Rectal smooth muscle tissue (tissue), 1 donor: ENCODE measurements at regions not wholly inside any gene's neighbourhood (a gene's known extent, or its start where the extent isn't known, plus 50 kb on each side); places are given as distances from the start of the nearest gene placed in this dataset.

Source experiments
- H3K27ac ChIP-seq: one replicate; pipeline ENCODE4 v1.7.0; 2013; ENCODE audit warnings: low read depth, low read length, inconsistent platforms
- H3K27me3 ChIP-seq: one replicate; pipeline ENCODE4 v1.7.0; 2013; ENCODE audit warnings: low read length; ENCODE audit not compliant: control insufficient read depth, insufficient read depth
- H3K36me3 ChIP-seq: one replicate; pipeline ENCODE4 v1.7.0; 2013; ENCODE audit warnings: low read length; ENCODE audit not compliant: control insufficient read depth, insufficient read depth
- H3K4me1 ChIP-seq: one replicate; pipeline ENCODE4 v1.7.0; 2013; ENCODE audit warnings: low read length; ENCODE audit not compliant: control insufficient read depth, insufficient read depth
- H3K4me3 ChIP-seq: one replicate; pipeline ENCODE4 v1.7.0; 2013; ENCODE audit warnings: low read length
- H3K9ac ChIP-seq: one replicate; pipeline ENCODE4 v1.7.0; 2013; ENCODE audit warnings: low read length

- no peaks in the 10 kb centered on the region for H3K4me1 ChIP-seq
- H3K27me3 ChIP-seq = no peaks in the 10 kb centered on the region
- H3K27ac ChIP-seq = no peak overlapping the region
- H3K36me3 ChIP-seq = no peaks in the 10 kb centered on the region
- H3K4me3 ChIP-seq = no peak overlapping the region
- H3K9ac ChIP-seq = no peak overlapping the region
Observed at GRCh38 chr12:89075880-89076540, 276.3 kb downstream of the DUSP6 start.

GRCh38 chr12:89073659-89074058, 278.6 kb downstream of the DUSP6 start:
- no peaks in the 10 kb centered on the region for H3K27me3 ChIP-seq
- H3K36me3 ChIP-seq = no peaks in the 10 kb centered on the region
- no peak overlapping the region for H3K27ac ChIP-seq
- no peak overlapping the region for H3K9ac ChIP-seq
- H3K4me3 ChIP-seq = no peak overlapping the region
- H3K4me1 ChIP-seq = no peaks in the 10 kb centered on the region

- Histone ChIP-seq H3K4me1 (no peaks in the 10 kb centered on the region), H3K36me3 (no peaks in the 10 kb centered on the region), H3K4me3 (no peak overlapping the region), H3K27me3 (no peaks in the 10 kb centered on the region), H3K9ac (no peak overlapping the region), H3K27ac (no peak overlapping the region)
Observed at GRCh38 chr12:89073027-89073398, 279.3 kb downstream of the DUSP6 start.

GRCh38 chr12:89072294-89073026, 279.8 kb downstream of the DUSP6 start:
- Histone ChIP-seq H3K9ac (no peak overlapping the region), H3K27ac (no peak overlapping the region), H3K27me3 (no peaks in the 10 kb centered on the region), H3K4me3 (no peak overlapping the region), H3K4me1 (no peaks in the 10 kb centered on the region), H3K36me3 (no peaks in the 10 kb centered on the region)

GRCh38 chr12:89070603-89071002, 281.7 kb downstream of the DUSP6 start:
- H3K4me1 ChIP-seq = no peaks in the 10 kb centered on the region
- no peaks in the 10 kb centered on the region for H3K36me3 ChIP-seq
- no peak overlapping the region for H3K27ac ChIP-seq
- no peak overlapping the region for H3K9ac ChIP-seq
- no peak overlapping the region for H3K4me3 ChIP-seq
- H3K27me3 ChIP-seq = no peaks in the 10 kb centered on the region

- Histone ChIP-seq H3K4me1 (no peaks in the 10 kb centered on the region), H3K36me3 (no peaks in the 10 kb centered on the region), H3K27ac (no peak overlapping the region), H3K27me3 (no peaks in the 10 kb centered on the region), H3K9ac (no peak overlapping the region), H3K4me3 (no peak overlapping the region)
Observed at GRCh38 chr12:89069431-89069830, 282.9 kb downstream of the DUSP6 start.

GRCh38 chr12:89067421-89068187, 284.7 kb downstream of the DUSP6 start:
- no peaks in the 10 kb centered on the region for H3K27me3 ChIP-seq
- H3K36me3 ChIP-seq = no peaks in the 10 kb centered on the region
- H3K27ac ChIP-seq = no peak overlapping the region
- H3K9ac ChIP-seq = no peak overlapping the region
- no peak overlapping the region for H3K4me3 ChIP-seq
- no peaks in the 10 kb centered on the region for H3K4me1 ChIP-seq

GRCh38 chr12:89064780-89065179, 287.5 kb downstream of the DUSP6 start:
- Histone ChIP-seq H3K4me1 (no peaks in the 10 kb centered on the region), H3K36me3 (no peaks in the 10 kb centered on the region), H3K27me3 (no peaks in the 10 kb centered on the region), H3K4me3 (no peak overlapping the region), H3K9ac (no peak overlapping the region), H3K27ac (no peak overlapping the region)

GRCh38 chr12:89064151-89064550, 288.1 kb downstream of the DUSP6 start:
- Histone ChIP-seq H3K9ac (no peak overlapping the region), H3K27ac (no peak overlapping the region), H3K27me3 (no peaks in the 10 kb centered on the region), H3K4me3 (no peak overlapping the region), H3K4me1 (no peaks in the 10 kb centered on the region), H3K36me3 (no peaks in the 10 kb centered on the region)

- Histone ChIP-seq H3K27ac (no peak overlapping the region), H3K36me3 (no peaks in the 10 kb centered on the region), H3K4me1 (no peaks in the 10 kb centered on the region)
Observed at GRCh38 chr12:89062996-89063395, 289.3 kb downstream of the DUSP6 start.

GRCh38 chr12:89059721-89060541, 292.4 kb downstream of the DUSP6 start:
- H3K27ac ChIP-seq = no peak overlapping the region
- H3K4me3 ChIP-seq = no peak overlapping the region
- no peak overlapping the region for H3K9ac ChIP-seq
- H3K27me3 ChIP-seq = no peaks in the 10 kb centered on the region
- H3K4me1 ChIP-seq = no peaks in the 10 kb centered on the region
- no peaks in the 10 kb centered on the region for H3K36me3 ChIP-seq

More at GRCh38 chr12:89062996-89063395, 289.3 kb downstream of the DUSP6 start:
- H3K9ac ChIP-seq = no peak overlapping the region
- no peaks in the 10 kb centered on the region for H3K27me3 ChIP-seq
- H3K4me3 ChIP-seq = no peak overlapping the region

- no peak overlapping the region for H3K9ac ChIP-seq
- H3K27me3 ChIP-seq = no peaks in the 10 kb centered on the region
- H3K36me3 ChIP-seq = no peaks in the 10 kb centered on the region
- no peaks in the 10 kb centered on the region for H3K4me1 ChIP-seq
- no peak overlapping the region for H3K4me3 ChIP-seq
- no peak overlapping the region for H3K27ac ChIP-seq
Observed at GRCh38 chr12:89059056-89059455, 293.2 kb downstream of the DUSP6 start.
